ENCODE measurements at regions not wholly inside any gene's neighbourhood (a gene's known extent, or its start where the extent isn't known, plus 50 kb on each side); places are given as distances from the start of the nearest gene placed in this dataset.

- no peak for DNase-seq
Observed at GRCh38 chr2:67213677-67214402, 183.3 kb upstream of the ETAA1 start.

- DNase-seq: no peak
Observed at GRCh38 chr2:67214585-67215185, 182.4 kb upstream of the ETAA1 start.

- DNase-seq: no peak
Observed at GRCh38 chr2:67215214-67216055, 181.7 kb upstream of the ETAA1 start.

GRCh38 chr2:67216103-67216502 lies 181.0 kb upstream of the ETAA1 start:
- no peak for DNase-seq

GRCh38 chr2:67216881-67217280 lies 180.3 kb upstream of the ETAA1 start:
- no peak for DNase-seq

- DNase-seq: no peak
Observed at GRCh38 chr2:67217398-67217797, 179.7 kb upstream of the ETAA1 start.

GRCh38 chr2:67218056-67218455 lies 179.1 kb upstream of the ETAA1 start:
- DNase-seq: no peak

- no peak for DNase-seq
Observed at GRCh38 chr2:67219651-67220050, 177.5 kb upstream of the ETAA1 start.

- DNase-seq: no peak
Observed at GRCh38 chr2:67221266-67221665, 175.9 kb upstream of the ETAA1 start.

GRCh38 chr2:67225287-67225973 lies 171.7 kb upstream of the ETAA1 start:
- DNase-seq: no peak

- no peak for DNase-seq
Observed at GRCh38 chr2:67229706-67230105, 167.4 kb upstream of the ETAA1 start.

GRCh38 chr2:67232936-67233335 lies 164.2 kb upstream of the ETAA1 start:
- no peak for DNase-seq

- DNase-seq: no peak
Observed at GRCh38 chr2:67234440-67234839, 162.7 kb upstream of the ETAA1 start.

GRCh38 chr2:67237288-67237687 lies 159.8 kb upstream of the ETAA1 start:
- DNase-seq: no peak

GRCh38 chr2:67240507-67240906 lies 156.6 kb upstream of the ETAA1 start:
- no peak for DNase-seq

- no peak for DNase-seq
Observed at GRCh38 chr2:67241453-67241852, 155.7 kb upstream of the ETAA1 start.

GRCh38 chr2:67242456-67242855 lies 154.7 kb upstream of the ETAA1 start:
- DNase-seq: no peak

GRCh38 chr2:67243919-67244318 lies 153.2 kb upstream of the ETAA1 start:
- no peak for DNase-seq

GRCh38 chr2:67246791-67247190 lies 150.3 kb upstream of the ETAA1 start:
- DNase-seq: no peak

GRCh38 chr2:67251741-67252140 lies 145.4 kb upstream of the ETAA1 start:
- DNase-seq: no peak

GRCh38 chr2:67255933-67256615 lies 141.1 kb upstream of the ETAA1 start:
- no peak for DNase-seq

GRCh38 chr2:67256892-67257291 lies 140.2 kb upstream of the ETAA1 start:
- no peak for DNase-seq

GRCh38 chr2:67258122-67258521 lies 139.0 kb upstream of the ETAA1 start:
- no peak for DNase-seq

Measured in NCI-H1092 treated with DMSO at 0.1 percent for 48 hours (cell line).